ENCODE measurements at regions not wholly inside any gene's neighbourhood (a gene's known extent, or its start where the extent isn't known, plus 50 kb on each side); places are given as distances from the start of the nearest gene placed in this dataset.

DNA sequence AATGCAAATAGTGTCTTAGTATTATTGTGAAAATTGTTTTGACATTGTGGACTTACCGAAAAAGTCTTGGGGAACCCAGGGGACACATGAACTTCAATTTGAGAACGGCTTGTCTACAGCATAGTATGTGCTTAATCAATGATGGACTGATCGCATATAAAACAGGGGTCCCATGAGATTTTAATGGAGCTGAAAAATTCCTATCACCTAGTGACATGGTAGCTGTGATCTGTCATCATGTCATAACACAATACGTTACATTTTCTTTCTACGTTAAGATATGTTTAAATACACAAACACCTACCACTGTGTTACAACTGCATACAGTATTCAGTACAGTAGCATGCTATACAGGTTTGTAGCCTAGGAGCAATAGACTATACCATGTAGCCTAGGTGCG, 153.3 kb upstream of the FOXD3 start:
- FAIRE-seq (no peak), DNase-seq (ENCODE audit: insufficient read length, low spot score) (no peak)

- FAIRE-seq, result no peak
- no peak for DNase-seq (ENCODE audit: insufficient read length, low spot score)
These were observed 149.2 kb upstream of the FOXD3 start for GRCh38 chr1:63173161-63173560.

- no peak for FAIRE-seq
These were observed 132.7 kb upstream of the FOXD3 start for GRCh38 chr1:63189677-63190076.

GRCh38 chr1:63190171-63190570, 132.2 kb upstream of the FOXD3 start:
- FAIRE-seq (no peak), DNase-seq (ENCODE audit: insufficient read length, low spot score) (no peak)

More at GRCh38 chr1:63189677-63190076, 132.7 kb upstream of the FOXD3 start:
- DNase-seq (ENCODE audit: insufficient read length, low spot score), result no peak

- FAIRE-seq, result no peak
These were observed 123.4 kb upstream of the FOXD3 start for GRCh38 chr1:63198871-63199394.

GRCh38 chr1:63199706-63200335, 122.5 kb upstream of the FOXD3 start:
- FAIRE-seq (no peak), DNase-seq (ENCODE audit: insufficient read length, low spot score) (no peak)

More at GRCh38 chr1:63198871-63199394, 123.4 kb upstream of the FOXD3 start:
- DNase-seq (ENCODE audit: insufficient read length, low spot score), result no peak

GRCh38 chr1:63200676-63201075, 121.7 kb upstream of the FOXD3 start:
- no peak for FAIRE-seq
- DNase-seq (ENCODE audit: insufficient read length, low spot score), result no peak

GRCh38 chr1:63203641-63204040, 118.7 kb upstream of the FOXD3 start:
- DNase-seq (ENCODE audit: insufficient read length, low spot score), result no peak
- FAIRE-seq, result no peak

- DNase-seq (ENCODE audit: insufficient read length, low spot score), result no peak
- FAIRE-seq, result no peak
These were observed 116.6 kb upstream of the FOXD3 start for GRCh38 chr1:63205776-63206175.

DNA sequence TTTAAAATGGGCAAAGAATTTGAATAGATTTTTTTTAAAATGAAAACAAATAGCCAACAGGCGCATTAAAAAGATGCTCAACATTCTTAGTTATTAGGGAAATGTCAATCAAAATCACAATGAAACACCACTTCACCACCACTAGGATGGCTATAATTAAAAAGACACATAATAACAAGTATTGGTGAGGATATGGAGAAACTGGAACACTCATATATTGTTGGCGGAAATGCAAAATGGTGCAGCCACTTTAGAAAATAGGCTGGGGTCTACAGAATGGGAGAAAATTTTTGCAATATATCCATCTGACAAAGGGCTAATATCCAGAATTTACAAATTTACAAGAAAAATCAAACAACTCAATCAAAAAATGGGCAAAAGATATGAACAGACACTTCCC, 107.8 kb upstream of the FOXD3 start:
- DNase-seq (ENCODE audit: insufficient read length, low spot score), result no peak
- FAIRE-seq, result no peak

DNA sequence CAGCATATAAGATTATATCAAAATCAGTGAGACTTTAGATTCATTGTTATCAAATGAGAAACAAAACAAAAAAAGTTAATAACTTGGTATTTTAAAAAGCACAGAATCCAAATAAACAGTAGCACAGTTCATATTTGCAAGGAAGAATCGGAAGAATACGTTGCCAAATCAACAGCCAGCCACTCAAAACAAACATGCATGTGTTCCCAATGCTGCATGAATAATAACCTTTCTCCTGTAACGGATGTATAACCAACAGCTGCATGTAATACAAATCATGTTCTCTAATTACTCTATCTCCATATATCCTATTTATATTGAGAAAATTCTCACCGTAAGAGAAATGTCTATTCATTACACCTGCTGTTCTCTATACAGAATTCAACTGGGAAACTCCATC, 98.9 kb upstream of the FOXD3 start:
- no peak for DNase-seq (ENCODE audit: insufficient read length, low spot score)
- FAIRE-seq, result no peak

- FAIRE-seq, result no peak
- no peak for DNase-seq (ENCODE audit: insufficient read length, low spot score)
These were observed 91.6 kb upstream of the FOXD3 start for GRCh38 chr1:63230722-63231121.

DNA sequence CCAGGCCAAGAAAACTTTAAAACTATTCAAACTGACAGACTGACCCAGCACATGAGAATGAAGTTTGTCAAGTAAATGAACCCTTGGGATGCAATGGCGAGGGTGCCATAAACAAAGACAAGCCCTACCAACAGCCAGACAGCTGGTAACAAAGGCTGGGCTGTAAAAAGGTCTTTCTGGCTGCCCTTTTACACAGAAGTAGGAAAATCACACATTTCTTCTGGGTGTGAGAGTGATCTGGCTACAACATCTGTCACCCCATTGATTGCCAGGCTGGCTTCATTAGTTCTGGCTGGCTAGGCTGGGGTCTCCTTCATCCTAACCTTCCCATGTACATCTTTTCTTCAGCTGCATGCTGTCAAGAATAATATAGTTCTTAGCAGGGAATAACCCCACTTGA, 83.6 kb upstream of the FOXD3 start:
- FAIRE-seq (no peak), DNase-seq (ENCODE audit: insufficient read length, low spot score) (no peak)

DNA sequence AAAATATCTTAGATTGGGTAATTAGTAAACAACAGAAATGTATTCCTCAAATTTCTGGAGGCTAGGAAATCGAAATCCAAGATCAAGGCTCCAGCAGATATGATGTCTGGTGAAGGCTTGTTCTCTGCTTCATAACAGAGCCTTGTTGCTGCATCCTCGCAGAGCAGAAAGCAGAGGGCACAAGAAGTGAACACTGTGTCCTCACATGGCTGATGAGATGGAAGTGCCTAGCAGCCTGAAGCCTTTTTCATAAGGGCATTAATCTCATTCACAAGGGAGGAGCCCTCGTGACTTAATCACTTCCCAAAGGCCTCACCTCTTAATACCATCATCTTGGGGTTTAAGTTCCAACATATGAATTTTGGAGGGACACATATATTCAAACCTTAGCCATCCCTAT, 77.2 kb upstream of the FOXD3 start:
- no peak for FAIRE-seq

DNA sequence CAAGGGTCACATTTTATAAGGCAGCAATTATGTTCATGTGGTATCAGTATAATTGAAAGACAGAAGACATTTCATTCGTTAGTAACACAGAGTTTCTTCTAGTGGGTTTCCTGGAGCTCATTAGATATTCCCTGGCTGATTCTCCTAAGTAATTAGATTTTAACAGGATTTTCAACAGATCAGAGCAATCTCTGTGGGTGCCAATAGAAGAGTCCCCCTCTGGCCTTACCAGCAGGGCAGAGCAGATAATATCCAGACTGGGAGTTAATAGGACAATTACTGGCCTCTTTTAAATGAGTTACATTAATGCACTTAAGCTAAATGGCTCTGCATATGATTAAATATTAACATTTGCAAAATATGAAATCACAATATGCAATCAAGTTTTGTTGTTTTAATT, 74.2 kb upstream of the FOXD3 start:
- no peak for FAIRE-seq
- no peak for DNase-seq (ENCODE audit: insufficient read length, low spot score)

More for the DNA sequence above, 77.2 kb upstream of the FOXD3 start:
- no peak for DNase-seq (ENCODE audit: insufficient read length, low spot score)

DNA sequence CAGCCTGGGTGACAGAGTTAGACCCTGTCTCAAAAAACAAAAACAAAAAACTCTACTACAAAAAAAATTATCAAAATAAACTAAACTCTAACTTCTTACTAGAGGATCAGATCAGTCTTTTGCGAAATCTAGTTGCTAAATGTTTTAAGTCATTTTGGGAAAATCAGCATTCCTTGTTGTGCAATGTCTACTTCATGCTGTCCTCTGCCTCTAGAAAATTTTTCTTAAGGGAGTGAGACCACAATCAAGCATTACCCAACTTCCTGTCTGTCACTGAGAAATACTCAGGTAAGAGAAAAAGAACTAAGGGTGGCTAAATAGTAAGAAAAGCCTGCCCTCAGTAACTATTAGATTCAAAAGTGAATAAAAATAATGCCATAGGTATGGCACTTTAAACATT, 67.2 kb upstream of the FOXD3 start:
- FAIRE-seq, result no peak
- no peak for DNase-seq (ENCODE audit: insufficient read length, low spot score)

DNA sequence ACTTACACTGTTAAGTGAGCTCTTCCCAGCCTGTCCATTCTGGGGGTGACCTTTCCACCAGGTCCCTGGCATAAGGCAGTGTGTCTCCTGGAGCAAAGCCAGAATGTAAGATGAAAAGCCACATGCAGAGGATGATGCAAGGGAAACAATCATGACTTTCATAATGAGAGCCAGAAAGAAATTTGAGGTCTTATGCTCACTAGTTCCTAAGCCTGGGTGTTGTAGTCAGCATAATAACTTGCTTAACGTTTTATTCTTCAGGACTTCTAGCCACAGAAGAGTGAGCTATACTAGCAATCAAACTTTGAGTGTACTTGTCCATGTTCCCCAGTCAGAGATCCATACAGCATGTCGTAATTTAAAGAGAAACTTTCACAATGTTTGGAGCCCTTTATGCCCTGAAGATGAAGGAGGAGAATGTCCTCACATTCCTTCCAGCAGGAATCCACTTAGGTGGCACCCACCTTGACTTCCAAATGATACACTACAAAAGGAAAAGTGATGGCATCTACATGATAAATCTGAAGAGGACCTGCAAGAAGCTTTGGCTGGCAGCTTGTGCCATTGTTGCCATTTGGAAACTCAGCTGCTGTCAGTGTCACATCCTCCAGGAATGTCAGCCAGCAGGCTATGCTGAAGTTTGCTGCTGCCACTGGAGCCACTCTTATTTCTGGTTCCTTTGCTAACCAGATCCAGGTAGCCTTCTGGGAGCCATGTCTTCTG, 60.5 kb upstream of the FOXD3 start:
- no peak for FAIRE-seq

DNA sequence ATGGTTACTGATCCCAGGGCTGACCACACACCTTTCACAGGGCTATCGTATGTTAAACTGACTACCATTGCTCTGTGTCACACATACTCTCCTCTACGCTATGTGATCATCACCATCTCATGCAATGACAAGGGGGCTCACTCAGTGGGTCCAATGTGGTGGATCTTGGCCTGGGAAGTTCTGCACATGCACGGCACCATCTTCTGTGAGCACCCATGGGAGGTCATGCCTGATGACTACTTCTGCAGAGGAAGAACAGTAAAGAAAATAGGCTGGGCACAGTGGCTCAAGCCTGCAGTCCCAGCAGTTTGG, 60.0 kb upstream of the FOXD3 start:
- FAIRE-seq, result no peak
- no peak for DNase-seq (ENCODE audit: insufficient read length, low spot score)

More for the DNA sequence above, 60.5 kb upstream of the FOXD3 start:
- no peak for DNase-seq (ENCODE audit: insufficient read length, low spot score)

- no peak for FAIRE-seq
These were observed 58.2 kb upstream of the FOXD3 start for GRCh38 chr1:63264161-63264560.

DNA sequence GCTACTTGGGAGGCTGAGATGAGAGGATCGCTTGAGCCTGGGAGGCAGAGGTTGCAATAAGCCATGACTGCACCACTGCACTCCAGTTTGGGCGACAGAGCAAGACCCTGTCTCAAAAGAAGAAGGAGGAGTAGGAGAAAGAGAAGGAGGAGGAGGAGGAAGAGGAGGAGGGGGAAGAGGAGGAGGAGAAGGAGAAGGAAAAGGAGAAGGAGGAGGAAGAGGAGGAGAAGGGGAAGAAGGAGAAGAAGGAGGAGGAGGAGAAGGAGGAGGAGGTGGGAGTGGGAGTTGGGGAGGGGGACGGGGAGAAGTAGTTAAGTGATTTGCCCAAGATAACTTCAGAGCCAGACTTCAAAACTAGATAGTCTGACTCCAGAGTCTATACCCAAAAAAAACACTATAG, 55.5 kb upstream of the FOXD3 start:
- FAIRE-seq, result no peak
- no peak for DNase-seq (ENCODE audit: insufficient read length, low spot score)

More at GRCh38 chr1:63264161-63264560, 58.2 kb upstream of the FOXD3 start:
- DNase-seq (ENCODE audit: insufficient read length, low spot score), result no peak

GRCh38 chr1:63268876-63269275, 53.5 kb upstream of the FOXD3 start:
- FAIRE-seq, result no peak
- DNase-seq (ENCODE audit: insufficient read length, low spot score), result no peak

- FAIRE-seq (no peak), DNase-seq (ENCODE audit: insufficient read length, low spot score) (no peak)
These were observed 52.8 kb upstream of the FOXD3 start for GRCh38 chr1:63269571-63269970.
